ENCODE measurements at regions not wholly inside any gene's neighbourhood (a gene's known extent, or its start where the extent isn't known, plus 50 kb on each side); places are given as distances from the start of the nearest gene placed in this dataset.

DNA sequence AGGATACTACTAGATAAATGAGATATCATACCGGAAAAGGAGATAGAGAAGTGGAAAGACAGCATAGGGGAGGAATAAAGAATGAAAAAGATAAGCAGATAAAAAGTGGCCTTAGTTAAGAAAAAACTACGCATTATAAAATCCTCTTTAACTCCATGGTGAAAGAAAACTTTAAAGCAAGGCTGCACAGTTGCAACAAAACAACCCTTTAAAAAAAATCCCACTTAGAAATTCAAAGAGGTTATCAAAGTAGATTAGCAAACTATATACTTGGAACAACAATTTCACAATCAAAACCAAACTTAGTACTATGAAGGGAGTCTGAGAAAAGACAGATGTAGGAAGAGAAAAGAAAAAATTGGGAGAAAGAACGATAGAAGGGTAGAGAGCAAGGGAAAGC lies 133.4 kb upstream of the OSR1 start:
- Histone ChIP-seq H3K27me3 (no peaks in the 10 kb centered on the region), H3K4me3 (no peak overlapping the region), H3K4me1 (ENCODE audit: insufficient read depth) (no peaks in the 10 kb centered on the region), H3K36me3 (no peaks in the 10 kb centered on the region), H3K27ac (no peak overlapping the region), H3K9me3 (no peaks in the 10 kb centered on the region)
- WGBS, 3 donors: 22 to 38% (median 30%) methylated on average over 3 of the region's 3 CpGs
- TF ChIP-seq EP300 (IDR thresholded peaks at IDR 0.05): no peak
- no peak for TF ChIP-seq POLR2A (IDR thresholded peaks at IDR 0.05)
- TF ChIP-seq, protein P1, sequence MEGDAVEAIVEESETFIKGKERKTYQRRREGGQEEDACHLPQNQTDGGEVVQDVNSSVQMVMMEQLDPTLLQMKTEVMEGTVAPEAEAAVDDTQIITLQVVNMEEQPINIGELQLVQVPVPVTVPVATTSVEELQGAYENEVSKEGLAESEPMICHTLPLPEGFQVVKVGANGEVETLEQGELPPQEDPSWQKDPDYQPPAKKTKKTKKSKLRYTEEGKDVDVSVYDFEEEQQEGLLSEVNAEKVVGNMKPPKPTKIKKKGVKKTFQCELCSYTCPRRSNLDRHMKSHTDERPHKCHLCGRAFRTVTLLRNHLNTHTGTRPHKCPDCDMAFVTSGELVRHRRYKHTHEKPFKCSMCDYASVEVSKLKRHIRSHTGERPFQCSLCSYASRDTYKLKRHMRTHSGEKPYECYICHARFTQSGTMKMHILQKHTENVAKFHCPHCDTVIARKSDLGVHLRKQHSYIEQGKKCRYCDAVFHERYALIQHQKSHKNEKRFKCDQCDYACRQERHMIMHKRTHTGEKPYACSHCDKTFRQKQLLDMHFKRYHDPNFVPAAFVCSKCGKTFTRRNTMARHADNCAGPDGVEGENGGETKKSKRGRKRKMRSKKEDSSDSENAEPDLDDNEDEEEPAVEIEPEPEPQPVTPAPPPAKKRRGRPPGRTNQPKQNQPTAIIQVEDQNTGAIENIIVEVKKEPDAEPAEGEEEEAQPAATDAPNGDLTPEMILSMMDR (IDR thresholded peaks at IDR 0.05): no peak
- no peak for DNase-seq
- intact Hi-C loops (cut with DNase I): no loop called here

- DNase-seq: no peak
- TF ChIP-seq, protein P1 (IDR thresholded peaks at IDR 0.05): no peak
- no peak for TF ChIP-seq EP300 (IDR thresholded peaks at IDR 0.05)
- TF ChIP-seq POLR2A (IDR thresholded peaks at IDR 0.05): no peak
- Histone ChIP-seq H3K4me3 (no peak overlapping the region), H3K4me1 (ENCODE audit: insufficient read depth) (no peaks in the 10 kb centered on the region), H3K36me3 (no peaks in the 10 kb centered on the region), H3K27ac (no peak overlapping the region), H3K9me3 (no peaks in the 10 kb centered on the region), H3K27me3 (no peaks in the 10 kb centered on the region)
- intact Hi-C loops (cut with DNase I): no loop called here
- 13 to 20% (median 19%) methylated on average over 8 of the region's 8 CpGs for WGBS, 3 donors
Observed at GRCh38 chr2:19490846-19491435, 132.5 kb upstream of the OSR1 start.

- Histone ChIP-seq H3K4me1 (ENCODE audit: insufficient read depth) (no peaks in the 10 kb centered on the region), H3K4me3 (no peak overlapping the region), H3K36me3 (no peaks in the 10 kb centered on the region), H3K27ac (no peak overlapping the region), H3K9me3 (no peaks in the 10 kb centered on the region), H3K27me3 (no peaks in the 10 kb centered on the region)
- 76 to 90% (median 77%) methylated on average over 4 of the region's 4 CpGs for WGBS, 3 donors
- TF ChIP-seq POLR2A (IDR thresholded peaks at IDR 0.05) (no peak), EP300 (IDR thresholded peaks at IDR 0.05) (no peak)
- TF ChIP-seq, protein P1 (IDR thresholded peaks at IDR 0.05): no peak
- intact Hi-C loops (cut with DNase I): no loop called here
- no peak for DNase-seq
Observed at GRCh38 chr2:19488009-19488691, 129.7 kb upstream of the OSR1 start.

DNA sequence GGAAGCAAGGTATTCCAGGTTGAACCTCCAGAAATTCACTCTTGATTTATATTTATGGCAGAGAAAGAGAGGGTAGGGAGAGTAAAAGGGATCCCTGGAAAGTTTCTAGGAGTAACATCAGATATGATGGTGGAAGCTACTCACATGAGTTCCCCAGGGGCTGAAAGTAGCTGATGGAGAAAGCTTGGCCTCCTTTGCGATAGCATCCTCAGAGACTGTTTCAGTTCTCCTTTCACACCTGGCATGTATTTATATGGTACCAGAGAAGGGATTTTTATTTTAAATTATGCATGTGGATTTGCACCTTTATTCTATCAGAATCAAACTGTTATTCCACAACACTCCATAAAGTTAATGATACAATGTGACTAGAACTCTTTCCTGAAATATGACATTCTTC lies 126.3 kb upstream of the OSR1 start:
- WGBS, 3 donors: 97 to 100% (median 98%) methylated on average over 1 of the region's 1 CpG
- no peak for DNase-seq
- no peaks in the 10 kb centered on the region for H3K4me1 ChIP-seq (ENCODE audit: insufficient read depth)
- H3K27me3 ChIP-seq: no peaks in the 10 kb centered on the region
- TF ChIP-seq POLR2A (IDR thresholded peaks at IDR 0.05) (no peak), EP300 (IDR thresholded peaks at IDR 0.05) (no peak)
- TF ChIP-seq, protein P1 (IDR thresholded peaks at IDR 0.05): no peak
- H3K27ac ChIP-seq: no peak overlapping the region
- H3K36me3 ChIP-seq: no peaks in the 10 kb centered on the region
- intact Hi-C loops (cut with DNase I): no loop called here
- no peak overlapping the region for H3K4me3 ChIP-seq
- H3K9me3 ChIP-seq: no peaks in the 10 kb centered on the region
